GM06990 (cell line): ENCODE measurements at regions not wholly inside any gene's neighbourhood (a gene's known extent, or its start where the extent isn't known, plus 50 kb on each side); places are given as distances from the start of the nearest gene placed in this dataset.

Experiments used
- DNase-seq: peaks from one replicate; pipeline ENCODE4 v3.0.0-alpha.2; 2011; ENCODE audit not compliant: insufficient read length; ENCODE audit errors: extremely low read depth
- H3K27me3 ChIP-seq: replicated peaks from 2 replicates; pipeline ENCODE4 v1.6.0; 2011; ENCODE audit warnings: low read length; ENCODE audit not compliant: control insufficient read depth, insufficient read depth
- H3K36me3 ChIP-seq: 2 replicates; pipeline ENCODE4 v1.5.1; 2011; ENCODE audit warnings: low read length; ENCODE audit not compliant: control insufficient read depth, insufficient read depth
- H3K4me3 ChIP-seq: replicated peaks from 2 replicates; pipeline ENCODE4 v1.5.1; 2011; ENCODE audit warnings: low read depth, mild to moderate bottlenecking, control low read depth, low read length
- CTCF ChIP-seq: IDR thresholded peaks from 2 replicates; pipeline ENCODE4 v1.5.1; 2011; ENCODE audit warnings: low read length, control low read depth, mild to moderate bottlenecking, inconsistent platforms; ENCODE audit not compliant: insufficient read depth, poor library complexity, severe bottlenecking

- Histone ChIP-seq H3K27me3 (no peaks in the 10 kb centered on the region), H3K4me3 (no peak overlapping the region), H3K36me3 (no peaks in the 10 kb centered on the region)
- TF ChIP-seq CTCF, result no peak
- no peak for DNase-seq
Measured at GRCh38 chr14:66388516-66388915, 97.7 kb upstream of the CCDC196 start.

GRCh38 chr14:66389481-66389880, 96.7 kb upstream of the CCDC196 start:
- H3K4me3 ChIP-seq, result no peak overlapping the region
- DNase-seq, result no peak
- H3K27me3 ChIP-seq, result no peaks in the 10 kb centered on the region
- no peak for TF ChIP-seq CTCF
- no peaks in the 10 kb centered on the region for H3K36me3 ChIP-seq

GRCh38 chr14:66395300-66395699, 90.9 kb upstream of the CCDC196 start:
- H3K27me3 ChIP-seq, result no peaks in the 10 kb centered on the region
- no peaks in the 10 kb centered on the region for H3K36me3 ChIP-seq
- peak; percentile 17 for TF ChIP-seq CTCF
- no peak overlapping the region for H3K4me3 ChIP-seq
- peak; percentile 33 for DNase-seq

GRCh38 chr14:66396164-66396563, 90.0 kb upstream of the CCDC196 start:
- DNase-seq, result no peak
- TF ChIP-seq CTCF, result no peak
- Histone ChIP-seq H3K27me3 (no peaks in the 10 kb centered on the region), H3K4me3 (no peak overlapping the region), H3K36me3 (no peaks in the 10 kb centered on the region)

GRCh38 chr14:66398437-66398836, 87.7 kb upstream of the CCDC196 start:
- Histone ChIP-seq H3K4me3 (no peak overlapping the region), H3K27me3 (no peaks in the 10 kb centered on the region), H3K36me3 (no peaks in the 10 kb centered on the region)
- peak; percentile 12 for TF ChIP-seq CTCF
- peak; percentile 15 for DNase-seq

GRCh38 chr14:66401449-66402095, 84.6 kb upstream of the CCDC196 start:
- DNase-seq, result no peak
- Histone ChIP-seq H3K36me3 (no peaks in the 10 kb centered on the region), H3K27me3 (no peaks in the 10 kb centered on the region), H3K4me3 (no peak overlapping the region)
- peak; percentile 73 for TF ChIP-seq CTCF
